MM.1S (cell line): ENCODE measurements at regions not wholly inside any gene's neighbourhood (a gene's known extent, or its start where the extent isn't known, plus 50 kb on each side); places are given as distances from the start of the nearest gene placed in this dataset.

ENCODE experiments used
- DNase-seq: peaks from one replicate; pipeline ENCODE4 v3.0.0-alpha.2; 2015
- H2AFZ ChIP-seq: fragments of 300-600 bp; sonication (generic); 2 replicates; pipeline ENCODE4 v1.6.0; 2016; ENCODE audit warnings: antibody characterized with exemption, low read length
- H3F3A ChIP-seq: fragments of 300-600 bp; sonication (generic); 2 replicates; pipeline ENCODE4 v1.6.1; 2016; ENCODE audit warnings: mild to moderate bottlenecking, antibody characterized with exemption, low read length, moderate library complexity, mixed read lengths; ENCODE audit not compliant: insufficient read depth
- H3K27ac ChIP-seq: fragments of 300-600 bp; sonication (generic); 2 replicates; pipeline ENCODE4 v1.5.1; 2016; ENCODE audit warnings: mild to moderate bottlenecking, low read length
- H3K27me3 ChIP-seq: fragments of 300-600 bp; sonication (generic); replicated peaks from 2 replicates; pipeline ENCODE4 v1.6.0; 2016; ENCODE audit warnings: low read length; ENCODE audit not compliant: insufficient read depth
- H3K36me3 ChIP-seq: fragments of 300-600 bp; sonication (generic); replicated peaks from 2 replicates; pipeline ENCODE4 v1.6.1; 2016; ENCODE audit warnings: mild to moderate bottlenecking, low read length, mixed read lengths; ENCODE audit not compliant: insufficient read depth
- H3K4me1 ChIP-seq: fragments of 300-600 bp; sonication (generic); 2 replicates; pipeline ENCODE4 v1.6.1; 2016; ENCODE audit warnings: low read length, mixed read lengths
- H3K4me2 ChIP-seq: fragments of 300-600 bp; sonication (generic); 2 replicates; pipeline ENCODE4 v1.6.0; 2016; ENCODE audit warnings: low read depth, low read length
- H3K4me3 ChIP-seq: fragments of 300-600 bp; sonication (generic); 2 replicates; pipeline ENCODE4 v1.5.1; 2016; ENCODE audit warnings: low read length, mixed read lengths
- H3K79me2 ChIP-seq: fragments of 300-600 bp; sonication (generic); 2 replicates; pipeline ENCODE4 v1.6.1; 2016; ENCODE audit warnings: mixed run types, low read length, mixed read lengths
- H3K9ac ChIP-seq: fragments of 300-600 bp; sonication (generic); 2 replicates; pipeline ENCODE4 v1.6.1; 2016; ENCODE audit warnings: low read length, mixed read lengths
- H3K9me2 ChIP-seq: fragments of 300-600 bp; sonication (generic); replicated peaks from 2 replicates; pipeline ENCODE4 v1.6.1; 2016; ENCODE audit warnings: mild to moderate bottlenecking, low read length, mixed read lengths; ENCODE audit not compliant: insufficient read depth
- H3K9me3 ChIP-seq: fragments of 300-600 bp; sonication (generic); replicated peaks from 2 replicates; pipeline ENCODE4 v1.6.1; 2016; ENCODE audit warnings: mild to moderate bottlenecking, low read length, mixed read lengths; ENCODE audit not compliant: insufficient read depth
- H4K20me1 ChIP-seq: fragments of 300-600 bp; sonication (generic); 2 replicates; pipeline ENCODE4 v1.6.1; 2016; ENCODE audit warnings: mild to moderate bottlenecking, low read length, moderate library complexity, mixed read lengths; ENCODE audit not compliant: insufficient read depth
- EZH2 ChIP-seq: fragments of 300-600 bp; sonication (generic); optimal IDR thresholded peaks from 2 replicates; pipeline ENCODE3; 2017; ENCODE audit warnings: low read depth, mild to moderate bottlenecking, antibody characterized with exemption, low read length, mixed read lengths
- EZH2phosphoT487 ChIP-seq: fragments of 300-600 bp; sonication (generic); IDR thresholded peaks from 2 replicates; pipeline ENCODE4 v1.6.1; 2018; ENCODE audit warnings: antibody characterized with exemption, low read length
- TF ChIP-seq, protein P1 (sequence below): fragments of 300-600 bp; sonication (generic); IDR thresholded peaks from 2 replicates; pipeline ENCODE4 v1.5.1; 2016; ENCODE audit warnings: antibody characterized with exemption, low read length, mixed read lengths

DNA sequence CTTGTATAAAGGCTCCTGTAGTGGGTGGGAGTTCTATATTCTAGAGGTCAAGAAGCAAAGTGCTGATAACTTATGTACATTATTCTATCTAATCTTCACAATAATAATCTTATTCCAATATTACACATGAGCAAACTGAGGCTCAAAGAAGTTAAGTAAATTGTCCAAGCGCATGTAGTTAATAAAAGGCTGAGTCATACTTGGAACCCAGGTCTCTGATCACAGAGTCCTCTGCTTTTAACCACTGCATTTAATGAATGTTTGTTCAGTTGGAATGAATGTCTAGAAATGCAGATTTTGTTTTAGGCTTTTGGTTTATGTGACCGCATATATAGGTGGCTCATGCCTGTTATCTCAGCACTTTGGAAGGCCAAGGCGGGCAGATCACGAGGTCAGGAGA lies 88.4 kb upstream of the PAQR3 start:
- TF ChIP-seq, protein P1, sequence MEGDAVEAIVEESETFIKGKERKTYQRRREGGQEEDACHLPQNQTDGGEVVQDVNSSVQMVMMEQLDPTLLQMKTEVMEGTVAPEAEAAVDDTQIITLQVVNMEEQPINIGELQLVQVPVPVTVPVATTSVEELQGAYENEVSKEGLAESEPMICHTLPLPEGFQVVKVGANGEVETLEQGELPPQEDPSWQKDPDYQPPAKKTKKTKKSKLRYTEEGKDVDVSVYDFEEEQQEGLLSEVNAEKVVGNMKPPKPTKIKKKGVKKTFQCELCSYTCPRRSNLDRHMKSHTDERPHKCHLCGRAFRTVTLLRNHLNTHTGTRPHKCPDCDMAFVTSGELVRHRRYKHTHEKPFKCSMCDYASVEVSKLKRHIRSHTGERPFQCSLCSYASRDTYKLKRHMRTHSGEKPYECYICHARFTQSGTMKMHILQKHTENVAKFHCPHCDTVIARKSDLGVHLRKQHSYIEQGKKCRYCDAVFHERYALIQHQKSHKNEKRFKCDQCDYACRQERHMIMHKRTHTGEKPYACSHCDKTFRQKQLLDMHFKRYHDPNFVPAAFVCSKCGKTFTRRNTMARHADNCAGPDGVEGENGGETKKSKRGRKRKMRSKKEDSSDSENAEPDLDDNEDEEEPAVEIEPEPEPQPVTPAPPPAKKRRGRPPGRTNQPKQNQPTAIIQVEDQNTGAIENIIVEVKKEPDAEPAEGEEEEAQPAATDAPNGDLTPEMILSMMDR = no peak
- no peak for TF ChIP-seq EZH2
- TF ChIP-seq EZH2phosphoT487 = no peak
- Histone ChIP-seq H3K27me3 (no peaks in the 10 kb centered on the region), H3K4me2 (no peak overlapping the region), H3K27ac (no peak overlapping the region), H3K4me1 (no peaks in the 10 kb centered on the region), H3K9me3 (no peaks in the 10 kb centered on the region), H3K79me2 (no peaks in the 10 kb centered on the region), H3K9ac (no peak overlapping the region), H3K4me3 (no peak overlapping the region), H3F3A (no peaks in the 10 kb centered on the region), H2AFZ (no peak overlapping the region), H3K9me2 (no peaks in the 10 kb centered on the region), H4K20me1 (no peaks in the 10 kb centered on the region), H3K36me3 (no peaks in the 10 kb centered on the region)
- no peak for DNase-seq

DNA sequence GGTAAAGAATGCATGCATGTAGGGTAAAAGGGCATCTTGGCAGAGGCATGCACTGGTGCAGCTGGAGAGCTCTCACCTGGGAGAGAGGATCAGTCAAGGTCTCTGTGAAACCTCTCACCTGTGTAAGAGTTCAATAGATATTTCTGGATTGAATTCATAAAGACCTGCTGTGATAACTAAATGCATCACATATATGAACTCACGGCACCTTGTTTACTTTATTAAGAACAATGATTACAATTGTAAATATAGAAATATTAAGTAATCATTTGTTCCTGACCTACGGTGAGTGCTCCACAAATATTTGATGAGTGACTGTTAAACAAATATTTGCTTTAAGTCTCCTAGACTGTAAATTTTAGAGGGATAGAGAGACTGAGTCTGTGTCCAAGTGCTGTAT lies 85.9 kb upstream of the PAQR3 start:
- no peak overlapping the region for H3K9ac ChIP-seq
- no peaks in the 10 kb centered on the region for H3F3A ChIP-seq
- H4K20me1 ChIP-seq = no peaks in the 10 kb centered on the region
- H3K79me2 ChIP-seq = no peaks in the 10 kb centered on the region
- no peak for TF ChIP-seq EZH2phosphoT487
- TF ChIP-seq, protein P1 = no peak
- TF ChIP-seq EZH2 = no peak
- H3K9me3 ChIP-seq = no peaks in the 10 kb centered on the region
- no peak for DNase-seq
- no peaks in the 10 kb centered on the region for H3K4me1 ChIP-seq
- H3K4me2 ChIP-seq = no peak overlapping the region
- H3K4me3 ChIP-seq = no peak overlapping the region
- no peaks in the 10 kb centered on the region for H3K9me2 ChIP-seq
- no peak overlapping the region for H3K27ac ChIP-seq
- H3K36me3 ChIP-seq = no peaks in the 10 kb centered on the region
- H3K27me3 ChIP-seq = no peaks in the 10 kb centered on the region
- H2AFZ ChIP-seq = no peak overlapping the region

DNA sequence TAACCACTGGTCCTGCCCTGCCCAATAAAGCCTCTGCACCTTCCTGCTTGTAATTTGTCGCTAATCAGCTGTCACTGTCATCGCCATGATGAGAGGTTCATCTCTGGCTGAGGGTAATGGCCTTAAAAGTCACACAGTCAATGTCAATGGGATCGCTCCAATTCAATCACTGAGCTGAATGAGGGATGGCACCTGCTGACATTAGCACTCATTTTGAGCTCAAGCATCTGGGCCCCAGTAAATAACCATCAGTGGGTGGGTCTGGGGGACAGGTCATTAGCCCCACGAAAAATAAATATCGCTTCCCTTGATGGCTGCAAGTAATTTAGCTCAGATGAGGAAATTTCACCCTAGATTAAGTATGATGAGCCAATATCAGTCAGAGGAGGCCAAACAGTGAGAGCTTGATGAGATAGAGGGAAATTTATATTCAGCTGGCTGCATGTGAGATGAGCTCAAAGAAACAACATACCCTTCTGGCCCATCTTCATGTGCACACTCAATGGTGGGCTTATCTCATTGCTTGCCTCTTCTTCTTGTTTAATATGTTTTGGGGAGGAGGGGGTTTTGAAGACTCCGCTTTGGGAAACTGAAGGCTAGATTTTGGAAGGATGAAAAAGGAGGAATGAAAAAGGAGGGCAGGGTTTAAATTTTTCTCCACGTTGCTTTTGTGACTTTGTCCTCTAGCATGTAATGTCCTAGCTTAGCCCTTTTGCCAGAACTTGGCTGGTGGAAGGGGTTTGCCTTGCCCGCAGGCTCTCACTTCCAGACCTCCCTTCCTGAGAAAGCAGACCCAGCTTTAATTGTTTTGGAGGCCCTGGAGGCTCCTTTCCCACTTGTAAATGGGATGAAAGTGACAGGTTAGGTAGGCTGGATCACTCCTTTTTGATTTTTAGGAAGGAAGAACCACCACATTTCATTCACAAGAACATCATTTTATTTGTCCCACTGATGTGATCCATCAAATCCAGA lies 84.8 kb upstream of the PAQR3 start:
- TF ChIP-seq, protein P1 = no peak
- TF ChIP-seq EZH2 (no peak), EZH2phosphoT487 (no peak)
- Histone ChIP-seq H3K9ac (no peak overlapping the region), H3F3A (no peaks in the 10 kb centered on the region), H4K20me1 (no peaks in the 10 kb centered on the region), H3K36me3 (no peaks in the 10 kb centered on the region), H3K27me3 (no peaks in the 10 kb centered on the region), H3K4me3 (no peak overlapping the region), H3K79me2 (no peaks in the 10 kb centered on the region), H3K9me2 (no peaks in the 10 kb centered on the region), H3K27ac (no peak overlapping the region), H3K4me2 (no peak overlapping the region), H3K9me3 (no peaks in the 10 kb centered on the region), H2AFZ (no peak overlapping the region), H3K4me1 (no peaks in the 10 kb centered on the region)
- no peak for DNase-seq
